ENCODE measurements at regions not wholly inside any gene's neighbourhood (a gene's known extent, or its start where the extent isn't known, plus 50 kb on each side); places are given as distances from the start of the nearest gene placed in this dataset.

DNA sequence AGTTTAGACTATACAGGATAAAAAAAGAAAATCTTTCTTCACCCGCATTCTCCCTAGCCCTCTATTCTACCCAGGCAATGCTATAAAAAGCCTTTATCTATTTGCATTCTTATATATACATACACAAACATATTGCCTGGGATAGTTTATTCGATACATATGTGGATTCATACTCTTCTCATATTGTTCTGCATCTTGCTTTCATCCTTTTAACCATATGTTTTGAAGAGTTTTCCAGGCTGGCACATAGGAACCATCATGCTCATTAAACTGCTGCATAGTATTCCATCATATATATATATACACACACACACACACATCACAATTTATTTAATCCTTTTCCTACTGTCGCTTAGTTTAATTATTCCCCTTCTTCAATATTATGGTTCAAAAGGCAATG, 461.2 kb downstream of the NTRK2 start:
- Histone ChIP-seq H3K27me3 (ENCODE audit: insufficient read depth, low read length) (no peaks in the 10 kb centered on the region), H3K4me1 (ENCODE audit: insufficient read depth, low read length) (peaks cover 8% of the 10 kb centered on the region), H2AFZ (ENCODE audit: low read depth, low read length) (no peak overlapping the region), H3K4me3 (ENCODE audit: low read length) (no peak overlapping the region), H3K36me3 (ENCODE audit: insufficient read depth, low read length) (no peaks in the 10 kb centered on the region), H3K9me3 (ENCODE audit: low read length) (no peaks in the 10 kb centered on the region)

DNA sequence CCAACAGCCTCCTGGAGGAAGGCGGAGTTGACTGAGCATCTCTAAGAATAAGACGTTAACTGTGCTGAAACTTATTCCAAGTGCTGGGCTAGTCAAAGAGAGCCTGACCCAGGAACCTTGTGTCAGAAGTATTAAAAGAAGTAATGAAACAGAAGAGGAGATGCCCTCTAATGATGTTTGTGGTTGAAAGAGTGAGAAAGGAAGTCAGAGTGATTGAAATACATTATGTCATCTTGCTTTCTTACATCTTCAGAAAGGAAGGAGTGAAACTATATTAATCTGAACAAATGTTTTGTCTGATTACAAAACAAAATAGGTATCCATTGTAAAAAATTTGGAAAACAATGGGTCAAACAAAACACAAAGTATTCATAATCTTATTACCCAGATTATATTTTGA, 460.7 kb downstream of the NTRK2 start:
- H2AFZ ChIP-seq (ENCODE audit: low read depth, low read length): no peak overlapping the region
- no peak overlapping the region for H3K4me3 ChIP-seq (ENCODE audit: low read length)
- no peaks in the 10 kb centered on the region for H3K27me3 ChIP-seq (ENCODE audit: insufficient read depth, low read length)
- no peaks in the 10 kb centered on the region for H3K36me3 ChIP-seq (ENCODE audit: insufficient read depth, low read length)
- no peaks in the 10 kb centered on the region for H3K9me3 ChIP-seq (ENCODE audit: low read length)
- H3K4me1 ChIP-seq (ENCODE audit: insufficient read depth, low read length): peaks cover 13% of the 10 kb centered on the region

DNA sequence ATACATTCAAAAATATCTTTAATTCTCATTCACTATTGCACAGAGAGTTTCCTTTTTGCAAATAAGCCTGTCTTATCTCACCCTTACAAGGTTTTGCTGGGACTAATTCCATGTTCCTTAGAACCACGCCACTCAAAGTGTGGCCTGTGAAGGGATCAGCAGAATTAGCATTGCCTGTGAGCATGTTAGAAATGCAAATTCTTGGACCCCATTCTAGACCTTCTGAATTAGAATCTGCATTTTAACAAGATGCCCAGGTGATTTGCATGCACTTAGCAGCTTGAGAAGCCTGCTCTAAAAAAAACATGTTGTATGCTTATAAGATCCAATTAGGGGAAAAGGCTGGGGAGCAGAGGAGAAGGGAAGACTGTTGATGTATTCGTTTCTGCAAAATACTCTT, 460.0 kb downstream of the NTRK2 start:
- Histone ChIP-seq H3K27me3 (ENCODE audit: insufficient read depth, low read length) (no peaks in the 10 kb centered on the region), H3K4me3 (ENCODE audit: low read length) (no peak overlapping the region), H2AFZ (ENCODE audit: low read depth, low read length) (no peak overlapping the region), H3K4me1 (ENCODE audit: insufficient read depth, low read length) (peaks cover 14% of the 10 kb centered on the region), H3K9me3 (ENCODE audit: low read length) (no peaks in the 10 kb centered on the region), H3K36me3 (ENCODE audit: insufficient read depth, low read length) (no peaks in the 10 kb centered on the region)

DNA sequence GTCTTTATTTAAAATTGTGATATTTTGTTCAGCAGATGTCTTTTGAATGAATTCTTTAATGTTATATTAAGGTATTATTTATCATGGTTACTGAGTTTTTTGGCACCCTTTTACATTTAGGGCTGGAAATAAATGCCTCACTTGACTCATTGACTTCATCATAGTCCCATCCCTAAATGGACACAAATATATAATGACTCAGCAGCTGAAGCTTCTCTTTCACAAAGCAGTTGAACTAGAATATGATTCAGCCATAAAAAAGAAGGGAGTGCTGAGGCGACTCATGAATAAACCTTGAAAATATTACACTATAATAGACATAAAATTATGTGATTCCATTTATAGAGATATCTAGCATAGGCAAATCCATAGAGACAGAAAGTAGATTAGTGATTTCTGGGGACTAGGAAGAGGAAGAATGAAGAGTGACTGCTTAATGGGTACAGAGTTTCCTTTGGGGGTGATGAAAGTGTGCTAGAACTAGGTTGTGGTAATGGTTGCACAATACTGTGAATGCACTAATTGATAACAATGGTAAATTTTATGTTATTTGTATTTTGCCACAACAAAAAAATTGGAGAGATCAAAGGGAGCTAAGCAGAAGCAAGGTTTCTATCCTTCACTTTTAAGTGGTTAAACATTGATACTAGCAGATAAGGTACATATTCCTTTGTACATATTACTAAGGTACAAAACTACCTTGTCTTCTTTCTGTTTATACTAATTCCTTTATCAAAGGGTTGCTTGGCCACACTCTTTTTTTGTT, 449.6 kb downstream of the NTRK2 start:
- Histone ChIP-seq H3K27me3 (ENCODE audit: insufficient read depth, low read length) (no peaks in the 10 kb centered on the region), H3K4me1 (ENCODE audit: insufficient read depth, low read length) (no peaks in the 10 kb centered on the region), H3K9me3 (ENCODE audit: low read length) (no peaks in the 10 kb centered on the region), H2AFZ (ENCODE audit: low read depth, low read length) (no peak overlapping the region), H3K4me3 (ENCODE audit: low read length) (no peak overlapping the region), H3K36me3 (ENCODE audit: insufficient read depth, low read length) (no peaks in the 10 kb centered on the region)

DNA sequence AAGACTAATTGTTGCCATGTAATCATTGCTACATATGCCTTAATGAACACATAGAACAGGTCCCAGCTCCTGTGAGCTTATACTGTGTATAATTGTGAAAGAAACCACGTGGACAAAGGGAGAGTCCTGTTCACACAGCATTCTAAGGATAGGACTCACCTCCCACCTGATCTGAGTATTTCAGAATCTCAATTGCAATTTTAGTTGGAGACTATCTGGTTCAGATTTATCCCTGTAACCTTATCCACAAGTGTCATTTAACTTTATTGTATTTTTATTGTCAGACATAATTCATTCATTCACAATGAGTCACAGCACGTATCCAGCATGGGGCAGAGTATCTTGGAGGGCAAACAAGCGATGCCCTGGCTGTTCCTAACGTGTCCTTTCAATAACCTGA, 448.3 kb downstream of the NTRK2 start:
- H3K4me3 ChIP-seq (ENCODE audit: low read length): no peak overlapping the region
- no peaks in the 10 kb centered on the region for H3K9me3 ChIP-seq (ENCODE audit: low read length)
- no peak overlapping the region for H2AFZ ChIP-seq (ENCODE audit: low read depth, low read length)
- no peaks in the 10 kb centered on the region for H3K36me3 ChIP-seq (ENCODE audit: insufficient read depth, low read length)
- no peaks in the 10 kb centered on the region for H3K27me3 ChIP-seq (ENCODE audit: insufficient read depth, low read length)
- H3K4me1 ChIP-seq (ENCODE audit: insufficient read depth, low read length): no peaks in the 10 kb centered on the region

DNA sequence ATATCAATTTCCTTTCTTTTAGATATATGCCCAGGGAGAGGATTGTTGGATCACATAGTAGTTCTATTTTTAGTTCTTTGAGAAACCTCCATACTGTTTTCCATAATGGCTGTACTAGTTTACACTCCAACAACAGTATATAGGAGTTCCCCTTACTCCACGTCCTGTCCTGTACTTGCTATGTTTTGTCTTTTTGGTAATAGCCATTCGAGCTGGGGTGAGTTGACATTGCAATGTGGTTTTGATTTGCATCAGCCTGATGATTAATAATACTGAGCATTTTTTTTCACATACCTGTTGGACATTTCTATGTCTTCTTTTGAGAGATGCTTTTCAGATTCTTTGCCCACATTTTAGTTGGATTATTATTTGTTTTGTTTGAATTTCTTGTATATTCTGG, 445.9 kb downstream of the NTRK2 start:
- no peaks in the 10 kb centered on the region for H3K36me3 ChIP-seq (ENCODE audit: insufficient read depth, low read length)
- no peak overlapping the region for H3K4me3 ChIP-seq (ENCODE audit: low read length)
- H3K9me3 ChIP-seq (ENCODE audit: low read length): no peaks in the 10 kb centered on the region
- H3K27me3 ChIP-seq (ENCODE audit: insufficient read depth, low read length): no peaks in the 10 kb centered on the region
- no peak overlapping the region for H2AFZ ChIP-seq (ENCODE audit: low read depth, low read length)
- H3K4me1 ChIP-seq (ENCODE audit: insufficient read depth, low read length): no peaks in the 10 kb centered on the region

DNA sequence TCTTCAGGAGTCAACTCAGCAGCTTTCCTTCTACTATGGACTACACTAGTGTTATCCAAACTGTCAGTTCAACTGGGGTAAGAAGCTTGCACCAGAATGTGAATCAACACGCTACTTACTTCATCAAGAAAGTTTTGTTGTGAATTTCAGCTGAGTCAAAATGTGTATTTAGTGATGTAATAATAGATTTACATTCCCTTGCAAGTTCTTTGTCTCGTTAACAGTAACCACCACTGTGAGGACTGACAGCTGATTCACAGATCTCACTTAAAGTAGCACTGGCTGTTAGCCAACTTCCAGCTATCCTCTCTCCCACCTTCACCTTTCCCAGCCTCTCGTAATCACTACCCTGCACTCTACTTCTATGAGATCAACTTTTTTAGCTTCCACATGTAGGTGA, 445.3 kb downstream of the NTRK2 start:
- Histone ChIP-seq H3K36me3 (ENCODE audit: insufficient read depth, low read length) (no peaks in the 10 kb centered on the region), H3K4me1 (ENCODE audit: insufficient read depth, low read length) (no peaks in the 10 kb centered on the region), H3K27me3 (ENCODE audit: insufficient read depth, low read length) (no peaks in the 10 kb centered on the region), H3K9me3 (ENCODE audit: low read length) (no peaks in the 10 kb centered on the region), H2AFZ (ENCODE audit: low read depth, low read length) (no peak overlapping the region), H3K4me3 (ENCODE audit: low read length) (no peak overlapping the region)

DNA sequence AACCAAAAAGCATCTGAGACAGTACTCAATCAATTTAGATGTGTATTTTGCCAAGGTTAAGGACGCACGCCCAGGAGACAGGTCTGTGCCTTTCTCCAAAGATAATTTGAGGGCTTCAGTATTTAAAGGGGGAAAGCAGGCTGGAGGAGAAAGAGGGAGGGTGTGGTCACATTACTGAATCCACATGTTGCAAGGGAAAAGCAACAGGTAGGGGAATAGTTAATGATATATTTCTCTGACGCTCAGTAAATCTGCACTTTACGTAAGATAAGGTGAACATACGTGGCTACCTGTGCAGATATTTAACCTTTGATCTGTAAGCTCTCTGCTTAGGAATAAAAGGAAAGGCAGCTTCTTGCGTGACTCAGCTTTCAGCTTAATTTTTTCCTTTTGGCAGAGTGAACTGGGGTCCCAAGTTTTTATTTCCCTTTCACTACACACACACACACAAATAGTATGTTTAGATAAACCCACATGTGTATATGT, 443.4 kb downstream of the NTRK2 start:
- no peaks in the 10 kb centered on the region for H3K36me3 ChIP-seq (ENCODE audit: insufficient read depth, low read length)
- H3K9me3 ChIP-seq (ENCODE audit: low read length): no peaks in the 10 kb centered on the region
- no peaks in the 10 kb centered on the region for H3K27me3 ChIP-seq (ENCODE audit: insufficient read depth, low read length)
- H3K4me3 ChIP-seq (ENCODE audit: low read length): no peak overlapping the region
- H3K4me1 ChIP-seq (ENCODE audit: insufficient read depth, low read length): no peaks in the 10 kb centered on the region
- H2AFZ ChIP-seq (ENCODE audit: low read depth, low read length): no peak overlapping the region

DNA sequence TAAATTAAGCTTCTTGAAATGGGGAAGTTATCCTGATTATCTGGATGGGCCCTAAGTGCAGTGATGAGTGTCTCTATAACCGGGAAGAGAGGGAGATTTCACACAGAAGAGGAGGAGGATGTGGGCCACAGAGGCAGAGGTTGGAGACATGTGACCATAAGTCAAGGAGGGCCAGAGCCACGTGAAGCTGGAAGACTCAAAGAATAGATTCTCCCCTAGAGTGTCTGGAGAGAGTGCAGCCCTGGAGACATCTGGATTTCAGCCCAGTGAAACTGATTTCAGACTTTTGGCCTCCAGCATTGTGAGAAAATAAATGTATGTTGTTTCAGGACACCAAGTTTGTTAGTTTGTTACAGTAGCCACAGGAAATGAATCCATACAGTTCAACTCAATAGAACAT, 442.9 kb downstream of the NTRK2 start:
- H3K9me3 ChIP-seq (ENCODE audit: low read length): no peaks in the 10 kb centered on the region
- H3K4me3 ChIP-seq (ENCODE audit: low read length): no peak overlapping the region
- no peaks in the 10 kb centered on the region for H3K4me1 ChIP-seq (ENCODE audit: insufficient read depth, low read length)
- H3K36me3 ChIP-seq (ENCODE audit: insufficient read depth, low read length): no peaks in the 10 kb centered on the region
- H2AFZ ChIP-seq (ENCODE audit: low read depth, low read length): no peak overlapping the region
- no peaks in the 10 kb centered on the region for H3K27me3 ChIP-seq (ENCODE audit: insufficient read depth, low read length)

DNA sequence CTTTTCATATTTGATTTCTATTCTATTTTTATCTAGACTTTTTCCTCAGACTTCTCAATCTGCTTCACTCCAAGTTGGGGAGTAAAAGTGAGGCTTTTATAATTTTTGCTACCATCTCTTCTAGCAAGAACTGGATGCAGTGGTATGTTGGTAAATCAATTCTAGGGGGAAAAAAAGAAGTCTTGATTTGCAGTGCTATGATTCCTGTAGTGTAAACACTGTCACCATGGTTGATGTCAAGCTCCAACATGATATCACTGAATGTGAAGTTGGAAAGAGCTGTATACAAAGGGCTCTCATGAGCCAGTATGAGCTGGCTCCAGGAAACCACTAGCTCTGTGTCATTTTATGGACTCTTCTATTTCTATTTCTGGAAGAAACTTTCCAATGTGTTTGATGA, 439.2 kb downstream of the NTRK2 start:
- no peaks in the 10 kb centered on the region for H3K4me1 ChIP-seq (ENCODE audit: insufficient read depth, low read length)
- no peak overlapping the region for H2AFZ ChIP-seq (ENCODE audit: low read depth, low read length)

DNA sequence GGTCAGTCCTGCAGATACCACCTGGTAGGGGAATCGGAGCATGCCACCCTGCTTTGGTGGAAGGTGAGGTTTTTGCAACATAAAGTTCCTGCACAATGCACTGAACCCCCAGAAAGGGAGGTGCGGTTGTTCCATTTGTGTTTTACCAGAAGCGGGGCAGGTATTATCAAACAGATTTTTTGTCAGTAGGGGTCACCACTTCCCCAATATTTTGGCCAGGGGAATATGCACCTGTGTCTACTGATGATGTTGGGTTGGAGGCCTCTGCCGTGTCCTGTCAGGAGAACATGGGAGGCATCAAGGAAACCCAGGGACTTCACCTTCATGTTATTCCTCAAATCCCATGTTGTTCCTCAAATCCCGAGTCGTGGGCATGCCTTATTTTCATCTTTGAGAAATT, 438.7 kb downstream of the NTRK2 start:
- H2AFZ ChIP-seq (ENCODE audit: low read depth, low read length): no peak overlapping the region
- H3K9me3 ChIP-seq (ENCODE audit: low read length): peaks cover 3% of the 10 kb centered on the region
- H3K4me1 ChIP-seq (ENCODE audit: insufficient read depth, low read length): no peaks in the 10 kb centered on the region
- H3K36me3 ChIP-seq (ENCODE audit: insufficient read depth, low read length): no peaks in the 10 kb centered on the region
- no peak overlapping the region for H3K4me3 ChIP-seq (ENCODE audit: low read length)
- no peaks in the 10 kb centered on the region for H3K27me3 ChIP-seq (ENCODE audit: insufficient read depth, low read length)

More for the DNA sequence above, 439.2 kb downstream of the NTRK2 start:
- no peak overlapping the region for H3K4me3 ChIP-seq (ENCODE audit: low read length)
- H3K27me3 ChIP-seq (ENCODE audit: insufficient read depth, low read length): no peaks in the 10 kb centered on the region
- peaks cover 3% of the 10 kb centered on the region for H3K9me3 ChIP-seq (ENCODE audit: low read length)
- no peaks in the 10 kb centered on the region for H3K36me3 ChIP-seq (ENCODE audit: insufficient read depth, low read length)

DNA sequence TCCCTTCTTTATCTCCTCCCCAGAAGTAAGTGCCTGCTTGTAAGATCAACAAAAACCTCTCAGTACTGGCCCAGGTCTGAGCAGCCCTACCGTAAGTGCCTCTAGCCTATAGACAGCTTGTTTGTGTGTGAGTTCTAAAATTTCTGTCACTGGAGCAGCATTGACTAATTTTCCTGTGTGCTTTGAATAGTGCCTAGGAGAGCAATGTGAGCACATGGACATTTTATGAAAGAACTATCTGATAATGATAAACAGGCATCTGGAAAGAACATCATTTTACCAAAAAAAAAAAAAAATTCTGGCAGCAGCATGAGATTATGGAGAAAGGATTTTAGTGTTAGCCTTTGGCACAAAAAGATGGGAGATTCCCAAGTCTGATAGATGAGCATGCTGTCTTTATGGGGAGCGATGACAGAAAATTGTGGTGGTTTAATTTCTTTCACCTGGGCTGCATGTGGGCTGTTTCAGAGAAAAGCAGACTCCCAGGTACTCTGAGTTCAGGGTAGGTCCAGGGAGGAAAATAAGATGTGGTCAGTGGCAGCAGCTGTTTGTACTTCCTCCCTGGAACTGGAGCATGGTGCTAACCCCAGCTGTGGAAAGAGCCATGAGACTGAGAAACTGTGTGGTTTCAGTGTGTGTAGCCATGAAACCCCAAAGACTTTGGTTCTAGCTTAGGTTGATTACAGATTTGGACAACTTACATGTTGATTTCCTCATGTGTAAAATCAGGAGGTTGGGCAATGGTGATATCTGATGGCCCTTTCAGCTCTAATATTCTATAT, 419.9 kb downstream of the NTRK2 start:
- Histone ChIP-seq H3K4me3 (ENCODE audit: low read length) (no peak overlapping the region), H3K4me1 (ENCODE audit: insufficient read depth, low read length) (no peaks in the 10 kb centered on the region), H3K36me3 (ENCODE audit: insufficient read depth, low read length) (no peaks in the 10 kb centered on the region), H2AFZ (ENCODE audit: low read depth, low read length) (no peak overlapping the region), H3K9me3 (ENCODE audit: low read length) (no peaks in the 10 kb centered on the region), H3K27me3 (ENCODE audit: insufficient read depth, low read length) (no peaks in the 10 kb centered on the region)

DNA sequence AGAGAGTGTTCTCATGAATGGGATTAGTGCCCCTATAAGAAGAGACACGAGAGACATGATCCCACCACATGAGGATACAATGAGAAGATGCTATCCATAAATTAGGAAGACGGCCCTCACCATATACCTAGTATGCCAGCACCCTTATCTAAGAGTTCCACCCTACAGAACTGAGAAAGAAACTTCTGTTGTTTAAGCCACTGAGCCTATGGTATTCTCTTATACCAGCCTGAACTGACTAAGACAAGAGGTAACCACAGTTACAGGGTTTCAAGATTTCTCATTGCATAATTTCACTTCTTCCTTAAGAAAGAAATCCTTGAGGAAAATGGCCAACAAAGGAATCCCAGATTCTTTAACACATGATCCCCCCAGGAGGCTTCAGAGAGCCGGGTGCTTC, 412.4 kb downstream of the NTRK2 start:
- Histone ChIP-seq H3K9me3 (ENCODE audit: low read length) (no peaks in the 10 kb centered on the region), H3K36me3 (ENCODE audit: insufficient read depth, low read length) (no peaks in the 10 kb centered on the region), H3K4me1 (ENCODE audit: insufficient read depth, low read length) (no peaks in the 10 kb centered on the region), H3K4me3 (ENCODE audit: low read length) (no peak overlapping the region), H2AFZ (ENCODE audit: low read depth, low read length) (no peak overlapping the region), H3K27me3 (ENCODE audit: insufficient read depth, low read length) (no peaks in the 10 kb centered on the region)

Measured in neuron (in vitro differentiated cells).